A673 (cell line): ENCODE measurements at regions not wholly inside any gene's neighbourhood (a gene's known extent, or its start where the extent isn't known, plus 50 kb on each side); places are given as distances from the start of the nearest gene placed in this dataset.

Source experiments
- EZH2 ChIP-seq: fragments of 200-600 bp; sonication (generic); IDR thresholded peaks from 2 replicates; pipeline ENCODE4 v1.6.1; 2017; ENCODE audit warnings: borderline replicate concordance, low read depth, mild to moderate bottlenecking, mixed read lengths, antibody characterized with exemption, low read length; ENCODE audit not compliant: poor library complexity, severe bottlenecking
- TF ChIP-seq, protein P1 (sequence below): fragments of 300-800, 200-600 bp; sonication (generic); conservative IDR thresholded peaks from 2 replicates; pipeline ENCODE4 v1.5.1; 2017; ENCODE audit warnings: low read depth, mild to moderate bottlenecking, antibody characterized with exemption, low read length, moderate library complexity, mixed read lengths

DNA sequence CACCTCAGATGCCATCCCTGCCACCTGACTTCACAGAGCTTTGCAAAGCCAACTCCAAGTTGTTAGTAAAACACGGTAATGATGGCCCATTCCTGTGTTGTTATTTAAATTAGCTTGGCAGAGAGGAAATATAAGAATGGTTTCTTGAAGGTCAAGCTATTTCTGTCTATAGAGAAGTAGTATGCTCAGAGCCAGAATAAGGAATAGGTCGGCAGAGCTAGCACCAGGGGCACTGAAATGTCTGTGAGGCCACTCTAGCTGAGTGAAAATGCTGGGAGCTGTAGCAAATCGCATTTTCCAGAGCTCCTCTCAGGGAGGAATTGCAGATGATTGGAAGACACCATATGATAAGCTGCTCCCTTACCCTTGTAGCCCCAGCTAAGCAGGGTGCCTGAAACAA, 615.4 kb upstream of the NR3C2 start:
- TF ChIP-seq, protein P1, sequence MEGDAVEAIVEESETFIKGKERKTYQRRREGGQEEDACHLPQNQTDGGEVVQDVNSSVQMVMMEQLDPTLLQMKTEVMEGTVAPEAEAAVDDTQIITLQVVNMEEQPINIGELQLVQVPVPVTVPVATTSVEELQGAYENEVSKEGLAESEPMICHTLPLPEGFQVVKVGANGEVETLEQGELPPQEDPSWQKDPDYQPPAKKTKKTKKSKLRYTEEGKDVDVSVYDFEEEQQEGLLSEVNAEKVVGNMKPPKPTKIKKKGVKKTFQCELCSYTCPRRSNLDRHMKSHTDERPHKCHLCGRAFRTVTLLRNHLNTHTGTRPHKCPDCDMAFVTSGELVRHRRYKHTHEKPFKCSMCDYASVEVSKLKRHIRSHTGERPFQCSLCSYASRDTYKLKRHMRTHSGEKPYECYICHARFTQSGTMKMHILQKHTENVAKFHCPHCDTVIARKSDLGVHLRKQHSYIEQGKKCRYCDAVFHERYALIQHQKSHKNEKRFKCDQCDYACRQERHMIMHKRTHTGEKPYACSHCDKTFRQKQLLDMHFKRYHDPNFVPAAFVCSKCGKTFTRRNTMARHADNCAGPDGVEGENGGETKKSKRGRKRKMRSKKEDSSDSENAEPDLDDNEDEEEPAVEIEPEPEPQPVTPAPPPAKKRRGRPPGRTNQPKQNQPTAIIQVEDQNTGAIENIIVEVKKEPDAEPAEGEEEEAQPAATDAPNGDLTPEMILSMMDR, result no peak
- no peak for TF ChIP-seq EZH2
